BJ (cell line): ENCODE measurements at regions not wholly inside any gene's neighbourhood (a gene's known extent, or its start where the extent isn't known, plus 50 kb on each side); places are given as distances from the start of the nearest gene placed in this dataset.

Experiments used
- CTCF ChIA-PET: fragments of 350-600 bp; formaldehyde crosslinking; extraction: SDS; loops from one replicate; lab custom pipeline; 2021; ENCODE audit warnings: antibody characterized with exemption, inconsistent platforms; lab: Yijun Ruan, JAX
- POLR2A ChIA-PET: fragments of 300-600 bp; sonication (Branson Sonifier 250); formaldehyde crosslinking; extraction: SDS; loops from one replicate; lab custom pipeline; 2021; ENCODE audit warnings: antibody characterized with exemption; lab: Charles Lee
- DNase-seq: peaks from one replicate; pipeline ENCODE4 v3.0.0-alpha.2; 2011; ENCODE audit warnings: low read depth
- H3K27me3 ChIP-seq: 2 replicates; pipeline ENCODE4 v1.6.0; 2011; ENCODE audit warnings: low read length; ENCODE audit not compliant: control insufficient read depth, insufficient read depth
- H3K36me3 ChIP-seq: 2 replicates; pipeline ENCODE4 v1.5.1; 2011; ENCODE audit warnings: low read length; ENCODE audit not compliant: control insufficient read depth, insufficient read depth
- H3K4me3 ChIP-seq: 2 replicates; pipeline ENCODE4 v1.5.1; 2011; ENCODE audit warnings: low read depth, mild to moderate bottlenecking, control low read depth, low read length
- TF ChIP-seq, protein P1 (sequence below): IDR thresholded peaks from 2 replicates; pipeline ENCODE4 v1.5.1; 2011; ENCODE audit warnings: low read depth, mild to moderate bottlenecking, control low read depth, inconsistent platforms, low read length, moderate library complexity; ENCODE audit not compliant: insufficient read depth

- ChIA-PET POLR2A (no interaction called here), CTCF (no interaction called here)
- DNase-seq = no peak
- Histone ChIP-seq H3K36me3 (no peaks in the 10 kb centered on the region), H3K4me3 (no peak overlapping the region), H3K27me3 (no peaks in the 10 kb centered on the region)
- TF ChIP-seq, protein P1, sequence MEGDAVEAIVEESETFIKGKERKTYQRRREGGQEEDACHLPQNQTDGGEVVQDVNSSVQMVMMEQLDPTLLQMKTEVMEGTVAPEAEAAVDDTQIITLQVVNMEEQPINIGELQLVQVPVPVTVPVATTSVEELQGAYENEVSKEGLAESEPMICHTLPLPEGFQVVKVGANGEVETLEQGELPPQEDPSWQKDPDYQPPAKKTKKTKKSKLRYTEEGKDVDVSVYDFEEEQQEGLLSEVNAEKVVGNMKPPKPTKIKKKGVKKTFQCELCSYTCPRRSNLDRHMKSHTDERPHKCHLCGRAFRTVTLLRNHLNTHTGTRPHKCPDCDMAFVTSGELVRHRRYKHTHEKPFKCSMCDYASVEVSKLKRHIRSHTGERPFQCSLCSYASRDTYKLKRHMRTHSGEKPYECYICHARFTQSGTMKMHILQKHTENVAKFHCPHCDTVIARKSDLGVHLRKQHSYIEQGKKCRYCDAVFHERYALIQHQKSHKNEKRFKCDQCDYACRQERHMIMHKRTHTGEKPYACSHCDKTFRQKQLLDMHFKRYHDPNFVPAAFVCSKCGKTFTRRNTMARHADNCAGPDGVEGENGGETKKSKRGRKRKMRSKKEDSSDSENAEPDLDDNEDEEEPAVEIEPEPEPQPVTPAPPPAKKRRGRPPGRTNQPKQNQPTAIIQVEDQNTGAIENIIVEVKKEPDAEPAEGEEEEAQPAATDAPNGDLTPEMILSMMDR = no peak
Observed at GRCh38 chr11:127412722-127413380, 412.3 kb upstream of the KIRREL3 start.

GRCh38 chr11:127412234-127412633 is 411.7 kb upstream of the KIRREL3 start:
- TF ChIP-seq, protein P1 = no peak
- Histone ChIP-seq H3K36me3 (no peaks in the 10 kb centered on the region), H3K27me3 (no peaks in the 10 kb centered on the region), H3K4me3 (no peak overlapping the region)
- ChIA-PET POLR2A (no interaction called here), CTCF (no interaction called here)
- no peak for DNase-seq

- Histone ChIP-seq H3K27me3 (no peaks in the 10 kb centered on the region), H3K4me3 (no peak overlapping the region), H3K36me3 (no peaks in the 10 kb centered on the region)
- ChIA-PET CTCF (interaction anchor here (1.5 kb wide), 1 partner anchor 18 kb away, joined by 3 read pairs; no protein-coding TSS in a partner anchor), POLR2A (no interaction called here)
- DNase-seq = no peak
- TF ChIP-seq, protein P1 = no peak
Observed at GRCh38 chr11:127411283-127411682, 410.7 kb upstream of the KIRREL3 start.

DNA sequence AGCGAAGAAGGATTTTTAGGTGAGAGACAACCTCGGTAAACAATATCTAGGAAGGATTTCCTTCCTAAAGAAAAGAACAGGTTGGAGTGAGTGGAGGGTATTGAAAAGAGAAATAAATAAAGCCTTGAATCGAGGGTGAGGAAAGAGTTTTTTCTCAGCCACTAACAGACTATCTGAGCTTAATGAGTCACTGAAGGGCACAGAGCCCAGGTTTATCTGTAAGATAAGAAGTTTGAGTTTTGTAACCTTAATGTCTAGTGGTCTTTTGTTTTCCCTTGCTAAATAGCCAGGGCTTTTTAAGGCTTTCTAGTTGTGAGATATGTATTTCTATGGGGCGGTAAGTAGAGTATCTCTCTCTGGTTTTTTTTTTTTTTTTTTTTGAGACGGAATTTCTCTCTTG is 394.5 kb upstream of the KIRREL3 start:
- POLR2A ChIA-PET = no interaction called here
- H3K27me3 ChIP-seq = no peaks in the 10 kb centered on the region
- CTCF ChIA-PET = no interaction called here
- no peak overlapping the region for H3K4me3 ChIP-seq
- no peaks in the 10 kb centered on the region for H3K36me3 ChIP-seq
- no peak for DNase-seq
- TF ChIP-seq, protein P1 = no peak

GRCh38 chr11:127393460-127393997 is 393.0 kb upstream of the KIRREL3 start:
- Histone ChIP-seq H3K4me3 (no peak overlapping the region), H3K27me3 (no peaks in the 10 kb centered on the region), H3K36me3 (no peaks in the 10 kb centered on the region)
- no peak for DNase-seq
- ChIA-PET POLR2A (no interaction called here), CTCF (interaction anchor here (0.7 kb wide), 1 partner anchor 17 kb away, joined by 3 read pairs; no protein-coding TSS in a partner anchor)
- TF ChIP-seq, protein P1 = no peak
